Astrocyte (in vitro differentiated cells and primary cell): ENCODE measurements at regions not wholly inside any gene's neighbourhood (a gene's known extent, or its start where the extent isn't known, plus 50 kb on each side); places are given as distances from the start of the nearest gene placed in this dataset.

Experiments used
- CTCF ChIP-seq: IDR thresholded peaks from 2 replicates; pipeline ENCODE4 v1.5.1; 2011; ENCODE audit warnings: low read depth, mild to moderate bottlenecking, inconsistent platforms, low read length, moderate library complexity; ENCODE audit not compliant: insufficient read depth
- EZH2 ChIP-seq: IDR thresholded peaks from 2 replicates; pipeline ENCODE4 v1.6.1; 2012; ENCODE audit warnings: mild to moderate bottlenecking, low read length, inconsistent platforms; ENCODE audit not compliant: insufficient read depth

DNA sequence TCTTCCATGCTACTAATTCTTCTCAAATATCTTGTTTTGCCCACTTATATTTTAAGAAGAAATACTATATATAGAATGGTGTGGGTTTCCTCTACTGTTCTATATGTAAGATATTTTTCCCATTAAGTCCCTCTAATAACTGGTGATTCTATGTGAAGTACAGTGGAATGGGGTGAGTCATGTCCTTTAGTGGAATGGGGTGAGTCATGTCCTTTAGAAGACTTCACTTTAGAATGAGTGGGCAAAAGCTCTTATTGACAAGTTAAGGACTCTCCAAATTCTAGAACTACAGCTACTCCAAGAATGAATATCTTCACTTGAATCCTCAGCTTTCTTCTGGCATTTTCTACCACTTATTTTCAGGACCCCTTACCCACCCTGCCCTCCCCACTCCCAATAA lies 349.9 kb downstream of the ETNK1 start:
- TF ChIP-seq CTCF (no peak), EZH2 (no peak)
